Stimulated activated CD4-positive, alpha-beta T cell treated with anti-CD3 and anti-CD28 coated beads, Interleukin-4, amount 100 ng/mL, for 1 hour (primary cell): ENCODE measurements at regions not wholly inside any gene's neighbourhood (a gene's known extent, or its start where the extent isn't known, plus 50 kb on each side); places are given as distances from the start of the nearest gene placed in this dataset.

ENCODE experiments used
- DNase-seq: peaks from one replicate; pipeline ENCODE4 v3.0.0-alpha.2; 2020

DNA sequence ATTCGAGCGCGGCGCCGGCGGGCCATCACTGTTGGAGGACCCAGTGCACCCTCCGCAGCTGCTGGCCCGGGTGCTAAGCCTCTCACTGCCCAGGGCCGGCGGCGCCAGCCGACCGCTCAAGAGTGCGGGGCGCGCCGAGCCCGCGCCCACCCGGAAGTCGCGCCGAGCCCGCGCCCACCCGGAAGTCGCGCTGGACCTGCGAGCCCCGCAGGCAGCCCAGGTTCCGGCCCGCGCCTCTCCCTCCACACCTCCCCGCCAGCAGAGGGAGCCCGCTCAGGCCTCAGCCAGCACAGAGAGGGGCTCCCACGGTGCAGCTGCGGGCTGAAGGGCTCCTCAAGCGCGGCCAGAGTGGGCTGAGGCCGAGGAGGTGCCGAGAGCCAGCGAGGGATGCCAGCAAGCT, 170.8 kb downstream of the GTF2H2C_2 start:
- DNase-seq, result peak; percentile 39
